GM03348 (cell line): ENCODE measurements at regions not wholly inside any gene's neighbourhood (a gene's known extent, or its start where the extent isn't known, plus 50 kb on each side); places are given as distances from the start of the nearest gene placed in this dataset.

Experiments
- DNase-seq: peaks from one replicate; pipeline ENCODE4 v3.0.0; 2012; ENCODE audit warnings: low spot score

GRCh38 chr3:24641628-24642027 is 147.0 kb upstream of the THRB start:
- DNase-seq: no peak

- no peak for DNase-seq
These were observed 150.4 kb upstream of the THRB start for GRCh38 chr3:24645047-24645446.

- DNase-seq: no peak
These were observed 152.1 kb upstream of the THRB start for GRCh38 chr3:24646790-24647189.

- no peak for DNase-seq
These were observed 153.4 kb upstream of the THRB start for GRCh38 chr3:24648063-24648462.

- no peak for DNase-seq
These were observed 156.2 kb upstream of the THRB start for GRCh38 chr3:24650839-24651238.

GRCh38 chr3:24657870-24658510 is 163.3 kb upstream of the THRB start:
- no peak for DNase-seq

GRCh38 chr3:24661175-24661584 is 166.5 kb upstream of the THRB start:
- no peak for DNase-seq

GRCh38 chr3:24662449-24663345 is 168.0 kb upstream of the THRB start:
- no peak for DNase-seq

GRCh38 chr3:24663406-24663805 is 168.8 kb upstream of the THRB start:
- no peak for DNase-seq

GRCh38 chr3:24668039-24668438 is 173.4 kb upstream of the THRB start:
- no peak for DNase-seq

GRCh38 chr3:24670871-24671270 is 176.2 kb upstream of the THRB start:
- no peak for DNase-seq

GRCh38 chr3:24673596-24673995 is 178.9 kb upstream of the THRB start:
- no peak for DNase-seq

GRCh38 chr3:24674261-24674660 is 179.6 kb upstream of the THRB start:
- DNase-seq: no peak

- no peak for DNase-seq
These were observed 183.4 kb upstream of the THRB start for GRCh38 chr3:24678021-24678420.

- DNase-seq: peak; percentile 79
These were observed 183.8 kb upstream of the THRB start for GRCh38 chr3:24678421-24678865.

GRCh38 chr3:24679429-24679828 is 184.8 kb upstream of the THRB start:
- no peak for DNase-seq

- DNase-seq: peak; percentile 35
These were observed 185.7 kb upstream of the THRB start for GRCh38 chr3:24680214-24680967.

- peak; percentile 64 for DNase-seq
These were observed 187.5 kb upstream of the THRB start for GRCh38 chr3:24682141-24682547.

GRCh38 chr3:24683090-24683489 is 188.4 kb upstream of the THRB start:
- no peak for DNase-seq

- peak; percentile 59 for DNase-seq
These were observed 189.2 kb upstream of the THRB start for GRCh38 chr3:24683633-24684384.

- no peak for DNase-seq
These were observed 189.9 kb upstream of the THRB start for GRCh38 chr3:24684506-24685023.

- DNase-seq: peak; percentile 76
These were observed 192.2 kb upstream of the THRB start for GRCh38 chr3:24686808-24687207.
